AG09309 (cell line): ENCODE measurements at regions not wholly inside any gene's neighbourhood (a gene's known extent, or its start where the extent isn't known, plus 50 kb on each side); places are given as distances from the start of the nearest gene placed in this dataset.

Experiments used
- DNase-seq: peaks from one replicate; pipeline ENCODE4 v3.0.0-alpha.2; 2010; ENCODE audit warnings: low read depth
- H3K4me3 ChIP-seq: 2 replicates; pipeline ENCODE4 v1.5.1; 2011; ENCODE audit warnings: mild to moderate bottlenecking, low read depth, low read length, moderate library complexity; ENCODE audit not compliant: control insufficient read depth
- CTCF ChIP-seq: IDR thresholded peaks from 2 replicates; pipeline ENCODE4 v1.5.1; 2011; ENCODE audit warnings: mild to moderate bottlenecking, low read depth, low read length, inconsistent platforms; ENCODE audit not compliant: insufficient read depth, control insufficient read depth; ENCODE audit errors: missing control alignments

- no peak overlapping the region for H3K4me3 ChIP-seq
- DNase-seq, result no peak
- no peak for TF ChIP-seq CTCF
These were observed 116.1 kb upstream of the PARD3 start for GRCh38 chr10:34931216-34931615.

DNA sequence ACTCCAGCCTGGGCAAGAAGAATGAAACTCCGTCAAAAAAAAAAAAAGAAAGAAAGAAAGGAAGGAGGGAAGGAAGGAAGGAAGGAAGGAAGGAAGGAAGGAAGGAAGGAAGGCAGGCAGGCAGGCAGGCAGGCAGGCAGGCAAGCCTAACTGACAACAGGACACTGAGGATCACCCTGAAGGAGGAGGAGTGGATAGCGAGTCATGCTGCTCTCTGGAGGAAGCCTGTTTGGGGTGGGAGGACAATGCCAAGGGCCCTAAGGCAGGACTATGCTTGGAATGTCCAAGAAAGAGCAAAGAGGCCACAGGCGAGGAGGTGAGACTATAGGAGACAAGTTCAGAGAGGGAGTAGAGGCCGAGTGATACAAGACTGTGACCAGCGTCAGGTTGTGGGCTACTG lies 107.0 kb upstream of the PARD3 start:
- no peak for DNase-seq

DNA sequence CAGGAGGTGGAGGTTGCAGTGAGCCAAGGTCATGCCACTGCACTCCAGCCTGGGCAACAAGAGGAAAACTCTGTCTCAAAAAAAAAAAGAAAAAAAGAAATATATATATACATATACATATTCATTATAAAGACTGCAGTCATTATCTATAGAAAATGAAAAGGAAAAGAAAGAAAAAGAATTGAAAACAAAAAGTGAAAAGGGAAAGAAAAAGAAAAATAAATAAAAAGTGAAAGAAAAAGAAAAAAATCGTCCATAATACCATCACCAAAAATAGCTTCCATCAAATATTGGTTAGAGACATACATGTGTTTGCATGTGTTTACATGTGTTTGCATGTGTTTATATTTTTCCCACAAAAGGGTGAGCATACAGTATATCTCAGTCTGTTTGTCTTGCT lies 105.5 kb upstream of the PARD3 start:
- no peak for TF ChIP-seq CTCF
- DNase-seq, result no peak

More for the DNA sequence above, 107.0 kb upstream of the PARD3 start:
- no peak for TF ChIP-seq CTCF
- H3K4me3 ChIP-seq, result no peak overlapping the region

DNA sequence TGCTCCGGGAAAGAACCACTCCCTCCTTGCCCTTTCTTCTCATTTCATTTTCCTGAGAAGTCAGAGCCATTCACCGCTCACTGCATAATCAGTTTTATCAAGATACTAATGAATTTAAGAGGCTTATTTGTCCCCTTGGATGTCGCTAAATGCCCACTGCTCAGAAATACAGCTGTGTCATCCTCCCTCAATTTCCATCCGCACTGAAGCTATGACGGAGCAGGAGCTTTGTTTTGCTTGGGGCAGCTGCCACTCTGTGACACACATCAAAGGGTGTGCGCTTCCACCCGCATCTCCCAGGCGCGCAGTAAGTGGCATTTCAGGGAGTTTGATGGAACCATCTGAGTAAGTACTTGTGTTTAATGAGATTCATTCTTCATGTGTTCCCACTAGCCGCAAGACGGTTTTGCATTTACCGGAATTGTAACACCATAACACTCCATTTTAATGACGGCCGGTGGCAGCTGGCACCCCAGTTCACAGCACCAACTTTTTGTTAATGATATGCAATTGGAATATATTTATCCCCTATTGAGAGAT lies 103.8 kb upstream of the PARD3 start:
- no peak overlapping the region for H3K4me3 ChIP-seq
- no peak for TF ChIP-seq CTCF
- no peak for DNase-seq

More for the DNA sequence above, 105.5 kb upstream of the PARD3 start:
- H3K4me3 ChIP-seq, result no peak overlapping the region

GRCh38 chr10:34918060-34918775 lies 103.1 kb upstream of the PARD3 start:
- DNase-seq, result no peak
- no peak for TF ChIP-seq CTCF
- no peak overlapping the region for H3K4me3 ChIP-seq

DNA sequence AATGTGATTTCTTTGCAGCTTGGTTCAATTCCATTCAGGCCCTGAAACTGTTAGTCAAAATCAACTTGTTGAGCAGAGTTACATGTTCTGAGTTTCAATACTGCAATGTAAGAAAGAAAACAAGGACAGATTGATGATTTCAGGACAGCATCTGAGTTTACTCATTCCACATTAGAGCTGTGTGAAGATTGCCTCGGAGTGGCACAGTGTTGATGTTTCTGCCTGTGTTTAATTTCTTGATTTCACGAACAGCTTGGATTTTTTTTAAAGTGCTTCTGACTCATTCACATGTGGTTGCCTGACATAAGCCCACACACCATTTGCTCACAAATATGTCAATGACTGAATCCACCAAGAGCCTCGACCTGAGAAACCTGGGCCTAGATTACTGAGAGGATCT lies 101.2 kb upstream of the PARD3 start:
- no peak overlapping the region for H3K4me3 ChIP-seq
- DNase-seq, result peak; percentile 71
- TF ChIP-seq CTCF, result no peak

DNA sequence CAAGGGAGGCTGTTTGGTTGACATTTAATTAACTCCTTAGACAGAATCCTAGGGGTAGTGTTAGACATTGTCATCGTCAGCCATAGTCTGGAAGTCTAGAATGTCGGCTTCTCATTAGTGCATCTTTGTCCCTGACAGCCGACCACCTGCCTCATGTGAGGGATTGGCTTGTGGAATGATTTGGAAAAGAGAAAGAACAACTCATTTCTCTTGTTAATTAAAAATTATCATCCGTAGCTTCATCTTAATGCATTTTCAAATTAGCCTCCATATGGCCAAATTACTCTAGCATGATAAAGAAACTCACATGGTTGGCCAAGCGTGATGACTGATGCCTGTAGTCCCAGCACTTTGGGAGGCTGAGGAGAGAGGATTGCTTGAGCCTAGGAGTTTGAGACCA lies 97.7 kb upstream of the PARD3 start:
- no peak for TF ChIP-seq CTCF
- DNase-seq, result no peak
- no peak overlapping the region for H3K4me3 ChIP-seq
